SK-N-SH (cell line): ENCODE measurements at regions not wholly inside any gene's neighbourhood (a gene's known extent, or its start where the extent isn't known, plus 50 kb on each side); places are given as distances from the start of the nearest gene placed in this dataset.

Source experiments
- CTCF ChIA-PET: fragments of 300-600, 350-600 bp; formaldehyde crosslinking; extraction: SDS; loops from one replicate; lab custom pipeline; 2021; lab: Yijun Ruan, JAX
- POLR2A ChIA-PET: fragments of 350-600 bp; sonication (Branson Sonifier 250); formaldehyde crosslinking; extraction: SDS; loops from one replicate; lab custom pipeline; 2020; ENCODE audit warnings: antibody characterized with exemption, inconsistent platforms; lab: Yijun Ruan, JAX
- DNase-seq: peaks from one replicate; pipeline ENCODE4 v3.0.0; 2012
- H2AFZ ChIP-seq: fragments of 200-600 bp; sonication (generic); 2 replicates; pipeline ENCODE4 v1.8.1; 2016; ENCODE audit warnings: antibody characterized with exemption, mild to moderate bottlenecking, low read depth
- H3F3A ChIP-seq: fragments of 200-600 bp; sonication (generic); replicated peaks from 2 replicates; pipeline ENCODE3; 2016; ENCODE audit warnings: antibody characterized with exemption, mild to moderate bottlenecking; ENCODE audit not compliant: insufficient read depth
- H3K27ac ChIP-seq, 2 experiments: fragments of 200-500 bp in 1 of 2; fragments of 200-600 bp in 1 of 2; sonication (Bioruptor generic) in 1 of 2; sonication (generic), shearing (Covaris generic) in 1 of 2; 2 replicates each; pipeline versions ENCODE4 v1.5.1 to v1.6.1; 2014 to 2016; ENCODE audit warnings: low read depth in 2 of 2, inconsistent platforms in 1 of 2, low read length in 1 of 2, mild to moderate bottlenecking in 1 of 2, mixed read lengths in 1 of 2
- H3K27me3 ChIP-seq: fragments of 200-600 bp; sonication (generic), shearing (Covaris generic); 2 replicates; pipeline ENCODE4 v1.6.1; 2016; ENCODE audit warnings: mixed run types; ENCODE audit not compliant: insufficient read depth
- H3K36me3 ChIP-seq, 2 experiments: fragments of 200-500 bp in 1 of 2; fragments of 200-600 bp in 1 of 2; sonication (Bioruptor generic) in 1 of 2; sonication (generic) in 1 of 2; replicated peaks in 1 of 2; 2 replicates each; pipeline versions ENCODE3 to v1.5.1; 2014 to 2016; ENCODE audit warnings: low read length in 1 of 2, mild to moderate bottlenecking in 1 of 2; ENCODE audit not compliant: insufficient read depth in 2 of 2, control insufficient read depth in 1 of 2
- H3K4me1 ChIP-seq, 2 experiments: fragments of 200-500 bp in 1 of 2; fragments of 200-600 bp in 1 of 2; sonication (Bioruptor generic) in 1 of 2; sonication (generic), shearing (Covaris generic) in 1 of 2; 2 replicates each; pipeline versions ENCODE4 v1.5.1 to v1.6.1; 2014 to 2016; ENCODE audit warnings: low read depth in 1 of 2, low read length in 1 of 2, mixed run types in 1 of 2; ENCODE audit not compliant: insufficient read depth in 2 of 2, control insufficient read depth in 1 of 2
- H3K4me2 ChIP-seq: fragments of 200-600 bp; sonication (generic), shearing (Covaris generic); 2 replicates; pipeline ENCODE4 v1.6.1; 2017; ENCODE audit warnings: mixed run types
- H3K4me3 ChIP-seq, 2 experiments: fragments of 200-500 bp in 1 of 2; fragments of 200-600 bp in 1 of 2; sonication (Bioruptor generic) in 1 of 2; sonication (generic), shearing (Covaris generic) in 1 of 2; 2 replicates each; pipeline versions ENCODE4 v1.5.1 to v1.8.1; 2014 to 2016; ENCODE audit warnings: low read depth in 2 of 2, inconsistent platforms in 1 of 2, low read length in 1 of 2, mild to moderate bottlenecking in 1 of 2, mixed read lengths in 1 of 2, moderate library complexity in 1 of 2
- H3K79me2 ChIP-seq: fragments of 200-600 bp; sonication (generic); 2 replicates; pipeline ENCODE4 v1.8.1; 2017; ENCODE audit warnings: mild to moderate bottlenecking; ENCODE audit not compliant: insufficient read depth
- H3K9ac ChIP-seq: fragments of 200-600 bp; sonication (generic); 2 replicates; pipeline ENCODE4 v1.6.1; 2017; ENCODE audit warnings: mixed run types
- H3K9me2 ChIP-seq: fragments of 200-600 bp; sonication (generic); 2 replicates; pipeline ENCODE4 v1.6.1; 2017; ENCODE audit warnings: mixed run types
- H3K9me3 ChIP-seq: fragments of 200-600 bp; sonication (generic); 2 replicates; pipeline ENCODE4 v1.6.1; 2017; ENCODE audit warnings: mixed run types, mild to moderate bottlenecking, moderate library complexity
- H4K20me1 ChIP-seq: fragments of 200-600 bp; sonication (generic); 2 replicates; pipeline ENCODE4 v1.6.1; 2017; ENCODE audit warnings: mild to moderate bottlenecking, mixed run types; ENCODE audit not compliant: insufficient read depth
- CHD2 ChIP-seq: fragments of 150-350 bp; IDR thresholded peaks from 2 replicates; pipeline ENCODE4 v1.6.1; 2018; ENCODE audit warnings: low read length; ENCODE audit not compliant: partially characterized antibody
- ELF1 ChIP-seq: IDR thresholded peaks from 2 replicates; pipeline ENCODE4 v1.4.0; 2012
- FOXJ3 ChIP-seq: sonication (generic); formaldehyde crosslinking; IDR thresholded peaks from 2 replicates; pipeline ENCODE4 v1.5.1; 2020; ENCODE audit warnings: mild to moderate bottlenecking, missing genetic modification reagents
- GABPA ChIP-seq: IDR thresholded peaks from 2 replicates; pipeline ENCODE4 v1.4.0; 2012; ENCODE audit warnings: low read depth, mild to moderate bottlenecking
- GATA2 ChIP-seq: sonication (generic); formaldehyde crosslinking; IDR thresholded peaks from 2 replicates; pipeline ENCODE4 v1.5.0; 2020; ENCODE audit warnings: mild to moderate bottlenecking, missing genetic modification reagents
- IRF3 ChIP-seq: fragments of 150-350 bp; IDR thresholded peaks from 2 replicates; pipeline ENCODE4 v1.6.1; 2016; ENCODE audit warnings: mild to moderate bottlenecking, low read depth, low read length
- MXI1 ChIP-seq: IDR thresholded peaks from 2 replicates; pipeline ENCODE4 v1.6.1; 2012; ENCODE audit warnings: mild to moderate bottlenecking, low read depth, low read length, improper control_type of control experiment
- NFIC ChIP-seq: IDR thresholded peaks from 2 replicates; pipeline ENCODE4 v1.4.0; 2012; ENCODE audit warnings: borderline replicate concordance
- PBX3 ChIP-seq: IDR thresholded peaks from 2 replicates; pipeline ENCODE4; 2012
- RAD21 ChIP-seq: IDR thresholded peaks from 2 replicates; pipeline ENCODE4 v1.6.1; 2012; ENCODE audit warnings: mild to moderate bottlenecking, low read length
- RCOR1 ChIP-seq: fragments of 150-350 bp; IDR thresholded peaks from 2 replicates; pipeline ENCODE4 v1.6.1; 2017; ENCODE audit warnings: antibody characterized with exemption, low read length
- RXRA ChIP-seq: IDR thresholded peaks from 2 replicates; pipeline ENCODE4 v1.4.0; 2012; ENCODE audit warnings: low read depth, mild to moderate bottlenecking, borderline replicate concordance
- SIN3A ChIP-seq: IDR thresholded peaks from 2 replicates; pipeline ENCODE4 v1.6.1; 2012; ENCODE audit warnings: low read depth, mild to moderate bottlenecking, low read length, moderate library complexity, borderline replicate concordance
- SMC3 ChIP-seq: IDR thresholded peaks from 2 replicates; pipeline ENCODE4 v1.6.1; 2012; ENCODE audit warnings: low read depth, low read length, improper control_type of control experiment
- USF1 ChIP-seq: IDR thresholded peaks from 2 replicates; pipeline ENCODE4 v1.4.0; 2012; ENCODE audit warnings: low read depth, borderline replicate concordance
- YY1 ChIP-seq: IDR thresholded peaks from 2 replicates; pipeline ENCODE4 v1.4.0; 2012; ENCODE audit warnings: low read depth, mild to moderate bottlenecking
- WGBS: methylation state at CpG from one replicate; pipeline ENCODE4 v1.1.6; 2017; ENCODE audit warnings: low lambda C conversion rate; 5-methylcytosine and 5-hydroxymethylcytosine counted together
- TF ChIP-seq, protein P1 (sequence below): fragments of 150-350 bp; IDR thresholded peaks from 2 replicates; pipeline ENCODE4 v1.6.1; 2017; ENCODE audit warnings: antibody characterized with exemption, low read length, low read depth, borderline replicate concordance
- TF ChIP-seq, protein P2 (sequence below): IDR thresholded peaks from 2 replicates; pipeline ENCODE4 v1.4.0; 2012; ENCODE audit warnings: low read depth, borderline replicate concordance
- TF ChIP-seq, protein P3 (sequence below): fragments of 200-600 bp; sonication (generic); IDR thresholded peaks from 2 replicates; pipeline ENCODE4 v1.6.1; 2017; ENCODE audit warnings: antibody characterized with exemption, mild to moderate bottlenecking, moderate library complexity

DNA sequence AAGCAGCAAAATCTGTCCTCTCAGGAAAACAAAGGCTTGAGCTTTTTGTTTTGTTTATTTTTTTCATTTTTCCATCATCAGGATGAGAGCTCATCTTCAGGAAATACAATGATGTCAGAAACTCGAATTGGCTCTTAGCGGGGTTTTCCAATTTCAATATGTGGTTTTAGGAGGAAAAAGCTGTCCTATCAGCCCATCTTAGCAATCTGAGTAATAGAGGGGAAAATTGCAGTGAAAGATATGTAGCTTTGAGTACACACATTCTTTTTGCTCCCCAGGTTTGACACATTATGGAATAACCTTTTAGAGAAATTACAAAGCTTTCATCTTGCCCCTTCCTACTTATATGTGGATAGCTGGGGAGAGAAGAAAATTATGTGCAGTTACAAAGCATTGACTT, 113.6 kb upstream of the MYO3A start:
- Histone ChIP-seq H3F3A (no peaks in the 10 kb centered on the region), H3K79me2 (no peaks in the 10 kb centered on the region), H3K36me3 (no peaks in the 10 kb centered on the region), H2AFZ (no peak overlapping the region), H4K20me1 (no peaks in the 10 kb centered on the region), H3K4me3 (no peak overlapping the region; a peak in 1 of 4 replicates), H3K27me3 (no peaks in the 10 kb centered on the region), H3K4me2 (no peak overlapping the region), H3K9ac (no peak overlapping the region), H3K9me3 (no peaks in the 10 kb centered on the region), H3K4me1 (no peaks in the 10 kb centered on the region; a peak in 2 of 4 replicates), H3K27ac (no peak overlapping the region), H3K9me2 (no peaks in the 10 kb centered on the region)
- ChIA-PET POLR2A (no interaction called here), CTCF (interaction anchor here (0.6 kb wide), 1 partner anchor 682 kb away, joined by 3 read pairs; no protein-coding TSS in a partner anchor)
- DNase-seq: no peak
- no peak for TF ChIP-seq ELF1
- no peak for TF ChIP-seq IRF3
- TF ChIP-seq RXRA: no peak
- TF ChIP-seq PBX3: no peak
- no peak for TF ChIP-seq GABPA
- no peak for TF ChIP-seq SIN3A
- no peak for TF ChIP-seq SMC3
- TF ChIP-seq USF1: no peak
- no peak for TF ChIP-seq MXI1
- TF ChIP-seq RCOR1: no peak
- no peak for TF ChIP-seq NFIC
- WGBS: 16% methylated on average over 2 of the region's 2 CpGs

GRCh38 chr10:25820874-25821273, 113.2 kb upstream of the MYO3A start:
- Histone ChIP-seq H3K4me3 (no peak overlapping the region; a peak in 1 of 4 replicates), H3K79me2 (no peaks in the 10 kb centered on the region)
- TF ChIP-seq, protein P1, sequence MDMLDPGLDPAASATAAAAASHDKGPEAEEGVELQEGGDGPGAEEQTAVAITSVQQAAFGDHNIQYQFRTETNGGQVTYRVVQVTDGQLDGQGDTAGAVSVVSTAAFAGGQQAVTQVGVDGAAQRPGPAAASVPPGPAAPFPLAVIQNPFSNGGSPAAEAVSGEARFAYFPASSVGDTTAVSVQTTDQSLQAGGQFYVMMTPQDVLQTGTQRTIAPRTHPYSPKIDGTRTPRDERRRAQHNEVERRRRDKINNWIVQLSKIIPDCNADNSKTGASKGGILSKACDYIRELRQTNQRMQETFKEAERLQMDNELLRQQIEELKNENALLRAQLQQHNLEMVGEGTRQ: no peak
- TF ChIP-seq RXRA: no peak
- no peak for TF ChIP-seq FOXJ3 (CRISPR knock-in tag)
- TF ChIP-seq CHD2: no peak
- no peak for TF ChIP-seq ELF1
- TF ChIP-seq, protein P2, sequence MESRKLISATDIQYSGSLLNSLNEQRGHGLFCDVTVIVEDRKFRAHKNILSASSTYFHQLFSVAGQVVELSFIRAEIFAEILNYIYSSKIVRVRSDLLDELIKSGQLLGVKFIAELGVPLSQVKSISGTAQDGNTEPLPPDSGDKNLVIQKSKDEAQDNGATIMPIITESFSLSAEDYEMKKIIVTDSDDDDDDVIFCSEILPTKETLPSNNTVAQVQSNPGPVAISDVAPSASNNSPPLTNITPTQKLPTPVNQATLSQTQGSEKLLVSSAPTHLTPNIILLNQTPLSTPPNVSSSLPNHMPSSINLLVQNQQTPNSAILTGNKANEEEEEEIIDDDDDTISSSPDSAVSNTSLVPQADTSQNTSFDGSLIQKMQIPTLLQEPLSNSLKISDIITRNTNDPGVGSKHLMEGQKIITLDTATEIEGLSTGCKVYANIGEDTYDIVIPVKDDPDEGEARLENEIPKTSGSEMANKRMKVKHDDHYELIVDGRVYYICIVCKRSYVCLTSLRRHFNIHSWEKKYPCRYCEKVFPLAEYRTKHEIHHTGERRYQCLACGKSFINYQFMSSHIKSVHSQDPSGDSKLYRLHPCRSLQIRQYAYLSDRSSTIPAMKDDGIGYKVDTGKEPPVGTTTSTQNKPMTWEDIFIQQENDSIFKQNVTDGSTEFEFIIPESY: no peak
- no peak for TF ChIP-seq GATA2 (CRISPR knock-in tag)
- no peak for TF ChIP-seq YY1
- TF ChIP-seq SIN3A: no peak
- TF ChIP-seq, protein P3, sequence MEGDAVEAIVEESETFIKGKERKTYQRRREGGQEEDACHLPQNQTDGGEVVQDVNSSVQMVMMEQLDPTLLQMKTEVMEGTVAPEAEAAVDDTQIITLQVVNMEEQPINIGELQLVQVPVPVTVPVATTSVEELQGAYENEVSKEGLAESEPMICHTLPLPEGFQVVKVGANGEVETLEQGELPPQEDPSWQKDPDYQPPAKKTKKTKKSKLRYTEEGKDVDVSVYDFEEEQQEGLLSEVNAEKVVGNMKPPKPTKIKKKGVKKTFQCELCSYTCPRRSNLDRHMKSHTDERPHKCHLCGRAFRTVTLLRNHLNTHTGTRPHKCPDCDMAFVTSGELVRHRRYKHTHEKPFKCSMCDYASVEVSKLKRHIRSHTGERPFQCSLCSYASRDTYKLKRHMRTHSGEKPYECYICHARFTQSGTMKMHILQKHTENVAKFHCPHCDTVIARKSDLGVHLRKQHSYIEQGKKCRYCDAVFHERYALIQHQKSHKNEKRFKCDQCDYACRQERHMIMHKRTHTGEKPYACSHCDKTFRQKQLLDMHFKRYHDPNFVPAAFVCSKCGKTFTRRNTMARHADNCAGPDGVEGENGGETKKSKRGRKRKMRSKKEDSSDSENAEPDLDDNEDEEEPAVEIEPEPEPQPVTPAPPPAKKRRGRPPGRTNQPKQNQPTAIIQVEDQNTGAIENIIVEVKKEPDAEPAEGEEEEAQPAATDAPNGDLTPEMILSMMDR: no peak
- TF ChIP-seq GABPA: no peak
- no peak for TF ChIP-seq RAD21
- TF ChIP-seq, all 33 proteins: peak for 0
- no peak overlapping the region for H3K4me2 ChIP-seq
- H3K36me3 ChIP-seq: no peaks in the 10 kb centered on the region
- 24% methylated on average over 8 of the region's 8 CpGs for WGBS
- ChIA-PET CTCF (interaction anchor here (0.6 kb wide), 1 partner anchor 682 kb away, joined by 3 read pairs; no protein-coding TSS in a partner anchor), POLR2A (no interaction called here)
- 0 out of 2 replicates have a peak overlapping the region, but pooled peaks have one; percentile 16 for H2AFZ ChIP-seq
- H3K27me3 ChIP-seq: no peaks in the 10 kb centered on the region
- H3K9me3 ChIP-seq: no peaks in the 10 kb centered on the region
- H3F3A ChIP-seq: no peaks in the 10 kb centered on the region
- H3K4me1 ChIP-seq: no peaks in the 10 kb centered on the region; a peak in 2 of 4 replicates
- no peaks in the 10 kb centered on the region for H4K20me1 ChIP-seq
- H3K9me2 ChIP-seq: no peaks in the 10 kb centered on the region
- no peak for DNase-seq
- no peak overlapping the region for H3K9ac ChIP-seq
- H3K27ac ChIP-seq: no peak overlapping the region
